IMR-90 (cell line): ENCODE measurements at regions not wholly inside any gene's neighbourhood (a gene's known extent, or its start where the extent isn't known, plus 50 kb on each side); places are given as distances from the start of the nearest gene placed in this dataset.

ENCODE experiments used
- ATAC-seq: fragments of 200-7000 bp; cut with Tn5 transposase; 2 replicates; pipeline ENCODE4 v1.9.1; 2020; ENCODE audit warnings: low read depth, mild to moderate bottlenecking, moderate library complexity
- BruUV-seq: library from RNA; stranded (reverse); fragments of 400-500 nt; replicated peaks from 2 replicates; lab custom pipeline; 2021; lab: Mats Ljungman, UMichigan
- CTCF ChIA-PET: fragments of 300-600 bp; formaldehyde crosslinking; extraction: SDS; loops from one replicate; lab custom pipeline; 2021; ENCODE audit warnings: antibody characterized with exemption; lab: Yijun Ruan, JAX
- POLR2A ChIA-PET: fragments of 300-600 bp; sonication (Branson Sonifier 250); formaldehyde crosslinking; loops from one replicate; lab custom pipeline; 2022; ENCODE audit warnings: antibody characterized with exemption; ENCODE audit not compliant: unreplicated experiment; lab: Charles Lee
- DNase-seq: peaks from one replicate; pipeline ENCODE4 v3.0.0; 2013
- H2AFZ ChIP-seq: replicated peaks from 2 replicates; pipeline ENCODE3; 2013; ENCODE audit warnings: low read length, mild to moderate bottlenecking; ENCODE audit not compliant: poor library complexity
- H2AK5ac ChIP-seq: 2 replicates; pipeline ENCODE4 v1.6.1; 2013; ENCODE audit warnings: low read depth, low read length, inconsistent platforms
- H2AK9ac ChIP-seq: replicated peaks from 2 replicates; pipeline ENCODE3; 2013; ENCODE audit warnings: mild to moderate bottlenecking, low read depth, low read length, moderate library complexity; ENCODE audit not compliant: poor library complexity
- H2BK120ac ChIP-seq: 2 replicates; pipeline ENCODE4 v1.6.1; 2013; ENCODE audit warnings: low read depth, low read length, inconsistent platforms
- H2BK15ac ChIP-seq: 3 replicates; pipeline ENCODE4 v1.6.1; 2013; ENCODE audit warnings: low read depth, low read length, inconsistent platforms
- H2BK20ac ChIP-seq: 2 replicates; pipeline ENCODE4 v1.6.1; 2013; ENCODE audit warnings: low read depth, mild to moderate bottlenecking, inconsistent platforms, low read length, moderate library complexity
- H2BK5ac ChIP-seq: 2 replicates; pipeline ENCODE4 v1.6.1; 2013; ENCODE audit warnings: mild to moderate bottlenecking, low read depth, low read length, inconsistent platforms; ENCODE audit not compliant: poor library complexity, severe bottlenecking
- H3K14ac ChIP-seq: replicated peaks from 2 replicates; pipeline ENCODE4 v1.6.1; 2013; ENCODE audit warnings: low read depth, low read length, inconsistent platforms
- H3K18ac ChIP-seq: 2 replicates; pipeline ENCODE4 v1.6.1; 2013; ENCODE audit warnings: low read depth, low read length, control low read depth
- H3K23ac ChIP-seq: 2 replicates; pipeline ENCODE4 v1.6.1; 2013; ENCODE audit warnings: low read depth, low read length, inconsistent platforms
- H3K27ac ChIP-seq: 2 replicates; pipeline ENCODE4 v1.5.1; 2013; ENCODE audit warnings: mild to moderate bottlenecking, control low read depth, low read length; ENCODE audit not compliant: insufficient read depth
- H3K27me3 ChIP-seq: 2 replicates; pipeline ENCODE4 v1.6.1; 2013; ENCODE audit warnings: low read length; ENCODE audit not compliant: control insufficient read depth, insufficient read depth
- H3K36me3 ChIP-seq: 2 replicates; pipeline ENCODE4 v1.6.1; 2013; ENCODE audit warnings: low read length, mixed read lengths; ENCODE audit not compliant: control insufficient read depth, insufficient read depth
- H3K4ac ChIP-seq: 2 replicates; pipeline ENCODE4 v1.6.1; 2013; ENCODE audit warnings: low read depth, low read length, inconsistent platforms
- H3K4me1 ChIP-seq: 2 replicates; pipeline ENCODE4 v1.6.1; 2013; ENCODE audit warnings: low read length, mixed read lengths; ENCODE audit not compliant: control insufficient read depth, insufficient read depth
- H3K4me2 ChIP-seq: 2 replicates; pipeline ENCODE4 v1.6.1; 2013; ENCODE audit warnings: low read depth, mild to moderate bottlenecking, control low read depth, low read length, moderate library complexity
- H3K4me3 ChIP-seq: 2 replicates; pipeline ENCODE4 v1.5.1; 2013; ENCODE audit warnings: low read depth, mild to moderate bottlenecking, control low read depth, low read length, moderate library complexity; ENCODE audit not compliant: insufficient read depth
- H3K56ac ChIP-seq: 2 replicates; pipeline ENCODE4 v1.6.1; 2013; ENCODE audit warnings: low read length, inconsistent platforms; ENCODE audit not compliant: insufficient read depth; ENCODE audit errors: extremely low read depth
- H3K79me1 ChIP-seq, 2 experiments: 2 replicates each; pipeline ENCODE4 v1.6.1; 2013; ENCODE audit warnings: low read length in 2 of 2, inconsistent platforms in 1 of 2, low read depth in 1 of 2
- H3K9ac ChIP-seq: 2 replicates; pipeline ENCODE4 v1.6.1; 2013; ENCODE audit warnings: low read depth, low read length, control low read depth
- H3K9me1 ChIP-seq: 2 replicates; pipeline ENCODE4 v1.6.1; 2013; ENCODE audit warnings: low read length, inconsistent platforms; ENCODE audit not compliant: insufficient read depth
- H3K9me3 ChIP-seq: 2 replicates; pipeline ENCODE4 v1.6.1; 2013; ENCODE audit warnings: low read length; ENCODE audit not compliant: control insufficient read depth, insufficient read depth
- H4K20me1 ChIP-seq: 2 replicates; pipeline ENCODE4 v1.6.1; 2013; ENCODE audit warnings: low read length, inconsistent platforms; ENCODE audit not compliant: insufficient read depth
- H4K5ac ChIP-seq: 2 replicates; pipeline ENCODE4 v1.6.1; 2013; ENCODE audit warnings: mild to moderate bottlenecking, low read depth, low read length, control low read depth
- H4K8ac ChIP-seq, 2 experiments: 2 replicates each; pipeline ENCODE4 v1.6.1; 2013; ENCODE audit warnings: low read depth in 2 of 2, low read length in 2 of 2, control low read depth in 1 of 2, inconsistent platforms in 1 of 2
- H4K91ac ChIP-seq: 2 replicates; pipeline ENCODE4 v1.6.1; 2013; ENCODE audit warnings: low read depth, low read length, inconsistent platforms; ENCODE audit not compliant: insufficient read depth
- FOS ChIP-seq: fragments of 150-350 bp; IDR thresholded peaks from 2 replicates; pipeline ENCODE4 v1.6.1; 2016; ENCODE audit warnings: low read depth, low read length
- RAD21 ChIP-seq: IDR thresholded peaks from 2 replicates; pipeline ENCODE4 v1.6.1; 2012; ENCODE audit warnings: low read length, improper control_type of control experiment
- USF2 ChIP-seq: fragments of 150-350 bp; IDR thresholded peaks from 2 replicates; pipeline ENCODE4 v1.6.1; 2017; ENCODE audit warnings: mild to moderate bottlenecking, antibody characterized with exemption, low read length, low read depth
- WGBS, 2 experiments: methylation state at CpG; one replicate each; pipeline versions ENCODE4 v1.1.5 to v1.1.7; 2013; ENCODE audit warnings: missing lambda C conversion rate in 2 of 2; ENCODE audit not compliant: insufficient read length in 1 of 2; ENCODE audit errors: extremely low coverage in 2 of 2; 5-methylcytosine and 5-hydroxymethylcytosine counted together
- dilution Hi-C: fragments of 300-500 bp; cut with HindIII; formaldehyde crosslinking; loops from one replicate; pipeline ENCODE4 v1.14.3; 2018; ENCODE audit warnings: low sequenced_read_pairs; ENCODE audit not compliant: unreplicated experiment
- in situ Hi-C: fragments of 300-500 bp; cut with MboI; formaldehyde crosslinking; loops from 3 replicates; pipeline ENCODE4 v1.14.3; 2019; ENCODE audit warnings: low sequenced_read_pairs, inconsistent platforms, mixed read lengths
- intact Hi-C: fragments of 100-400 bp; cut with micrococcal nuclease; formaldehyde crosslinking; loops from 2 replicates; pipeline ENCODE4 v1.10.0; 2022

DNA sequence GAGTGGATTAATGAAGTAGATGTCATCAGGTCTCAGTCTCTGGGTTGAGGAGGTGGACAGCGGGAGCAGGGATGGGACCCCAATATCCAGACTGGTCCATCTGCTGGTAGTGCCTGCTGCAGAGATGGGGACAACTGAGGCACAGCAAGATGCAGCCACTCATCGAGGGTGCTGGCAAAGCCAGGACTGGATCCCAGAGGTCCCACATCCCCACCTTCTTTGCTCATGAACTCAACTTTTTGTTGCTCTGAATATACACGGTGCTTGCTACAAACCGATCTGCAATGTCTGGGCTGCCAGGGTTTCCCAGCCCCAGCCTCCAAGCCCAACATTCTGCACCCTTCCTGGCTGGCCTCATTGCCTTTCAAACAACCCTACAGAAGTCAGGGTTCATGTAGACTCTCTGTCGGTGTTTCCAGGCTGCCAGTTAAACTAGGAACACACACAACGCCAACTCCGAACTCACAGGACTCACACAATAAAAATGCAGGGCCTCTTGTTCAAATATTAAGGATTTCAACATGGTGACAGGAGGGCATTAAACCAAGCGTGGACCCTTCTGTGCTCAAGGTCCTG, 168.2 kb downstream of the MN1 start:
- no peaks in the 10 kb centered on the region for H3K36me3 ChIP-seq
- no peak overlapping the region for H3K4ac ChIP-seq
- POLR2A ChIA-PET, result no interaction called here
- in situ Hi-C loops, result no loop called here
- H3K56ac ChIP-seq, result no peak overlapping the region
- no peak overlapping the region for H3K4me3 ChIP-seq
- H3K14ac ChIP-seq, result no peak overlapping the region
- H2AK9ac ChIP-seq, result no peak overlapping the region
- intact Hi-C loops, result no loop called here
- H4K5ac ChIP-seq, result no peak overlapping the region
- H2BK15ac ChIP-seq, result no peak overlapping the region
- dilution Hi-C loops, result no loop called here
- H2BK20ac ChIP-seq, result no peak overlapping the region
- no peak for DNase-seq
- no peak overlapping the region for H2BK5ac ChIP-seq
- ATAC-seq, result no peak
- no peaks in the 10 kb centered on the region for H3K9me3 ChIP-seq
- H4K8ac ChIP-seq, result no peak overlapping the region
- no peaks in the 10 kb centered on the region; the same call in 1 of the 2 replicates for H3K4me1 ChIP-seq
- H3K9me1 ChIP-seq, result no peaks in the 10 kb centered on the region
- 25% methylated on average over 4 of the region's 8 CpGs; no CpG with 5 or more reads in 1 of the 2 experiments for WGBS, 2 experiments
- BruUV-seq, result no TSS peak
- H2BK120ac ChIP-seq, result no peak overlapping the region
- CTCF ChIA-PET, result no interaction called here
- no peaks in the 10 kb centered on the region for H4K20me1 ChIP-seq
- H3K18ac ChIP-seq, result no peak overlapping the region
- no peak overlapping the region for H4K91ac ChIP-seq
- H3K79me1 ChIP-seq, result no peaks in the 10 kb centered on the region
- H3K27ac ChIP-seq, result no peak overlapping the region
- no peak overlapping the region for H3K23ac ChIP-seq
- no peak overlapping the region for H2AK5ac ChIP-seq
- no peak overlapping the region for H3K4me2 ChIP-seq
- no peak for TF ChIP-seq FOS
- TF ChIP-seq USF2, result no peak
- TF ChIP-seq RAD21, result no peak
- H3K27me3 ChIP-seq, result peaks cover 45% of the 10 kb centered on the region
- H2AFZ ChIP-seq, result no peak overlapping the region
- H3K9ac ChIP-seq, result no peak overlapping the region
